Stimulated activated CD4-positive, alpha-beta T cell treated with anti-CD3 and anti-CD28 coated beads, Interleukin-1b, Interleukin-23, amount 100 ng/mL, for 4 hours (primary cell): ENCODE measurements at regions not wholly inside any gene's neighbourhood (a gene's known extent, or its start where the extent isn't known, plus 50 kb on each side); places are given as distances from the start of the nearest gene placed in this dataset.
A peak's percentile ranks its signal among the peaks of the same experiment; 100 is the strongest.

Source experiments
- DNase-seq, 2 donors: peaks; one replicate each; pipeline ENCODE4 v3.0.0-alpha.2; 2020; ENCODE audit warnings: low read depth in 2 of 2

GRCh38 chr2:126748188-126748760 lies 92.3 kb downstream of the GYPC start:
- DNase-seq, result no peak

- no peak for DNase-seq
Observed at GRCh38 chr2:126748929-126749518, 93.1 kb downstream of the GYPC start.

GRCh38 chr2:126749537-126749936 lies 93.6 kb downstream of the GYPC start:
- DNase-seq, result no peak

GRCh38 chr2:126750506-126750905 lies 94.5 kb downstream of the GYPC start:
- no peak for DNase-seq

- DNase-seq, result no peak
Observed at GRCh38 chr2:126751477-126751876, 95.5 kb downstream of the GYPC start.

- no peak for DNase-seq
Observed at GRCh38 chr2:126752876-126753275, 96.9 kb downstream of the GYPC start.

GRCh38 chr2:126753501-126754212 lies 97.7 kb downstream of the GYPC start:
- DNase-seq, result no peak

- DNase-seq, result no peak
Observed at GRCh38 chr2:126754240-126755004, 98.5 kb downstream of the GYPC start.

GRCh38 chr2:126756125-126756524 lies 100.2 kb downstream of the GYPC start:
- DNase-seq, result no peak

GRCh38 chr2:126761256-126761980 lies 105.5 kb downstream of the GYPC start:
- DNase-seq, result no peak

GRCh38 chr2:126761981-126762878 lies 106.3 kb downstream of the GYPC start:
- DNase-seq, result peak in 1 of 2 donors; percentile 19

GRCh38 chr2:126764686-126765265 lies 108.8 kb downstream of the GYPC start:
- no peak for DNase-seq

GRCh38 chr2:126765395-126765794 lies 109.4 kb downstream of the GYPC start:
- DNase-seq, result no peak

- DNase-seq, result no peak
Observed at GRCh38 chr2:126766295-126766968, 110.5 kb downstream of the GYPC start.

- DNase-seq, result no peak
Observed at GRCh38 chr2:126766969-126767296, 111.0 kb downstream of the GYPC start.

- no peak for DNase-seq
Observed at GRCh38 chr2:126769118-126769517, 113.2 kb downstream of the GYPC start.

GRCh38 chr2:126770466-126770865 lies 114.5 kb downstream of the GYPC start:
- DNase-seq, result no peak

GRCh38 chr2:126771094-126771493 lies 115.1 kb downstream of the GYPC start:
- DNase-seq, result no peak

GRCh38 chr2:126771501-126772195 lies 115.7 kb downstream of the GYPC start:
- no peak for DNase-seq
